SK-N-SH treated with all-trans-retinoic acid at 6 μM for 48 hours (cell line): ENCODE measurements at regions not wholly inside any gene's neighbourhood (a gene's known extent, or its start where the extent isn't known, plus 50 kb on each side); places are given as distances from the start of the nearest gene placed in this dataset.

Experiments used
- ARNTL ChIP-seq: fragments of 450-650 bp; formaldehyde crosslinking; IDR thresholded peaks from 2 replicates; pipeline ENCODE4 v1.5.0; 2020; ENCODE audit warnings: low read depth, mild to moderate bottlenecking, moderate library complexity, borderline replicate concordance
- BACH2 ChIP-seq: fragments of 250-450 bp; sonication (Bioruptor Pico); IDR thresholded peaks from 2 replicates; pipeline ENCODE4 v1.9.0; 2021; ENCODE audit warnings: mild to moderate bottlenecking, borderline replicate concordance
- CREB5 ChIP-seq: fragments of 250-450 bp; sonication (Bioruptor Pico); IDR thresholded peaks from 2 replicates; pipeline ENCODE4 v1.5.1; 2020; ENCODE audit warnings: low read depth, mild to moderate bottlenecking, moderate library complexity
- CSDC2 ChIP-seq: fragments of 250-450 bp; sonication (Bioruptor Pico); IDR thresholded peaks from 2 replicates; pipeline ENCODE4 v1.5.0; 2020; ENCODE audit warnings: mild to moderate bottlenecking, moderate library complexity
- PATZ1 ChIP-seq: fragments of 250-450 bp; sonication (Bioruptor Pico); IDR thresholded peaks from 2 replicates; pipeline ENCODE4 v1.8.0; 2020; ENCODE audit warnings: mild to moderate bottlenecking, moderate library complexity, borderline replicate concordance
- POU6F1 ChIP-seq: fragments of 250-450 bp; sonication (Bioruptor Pico); IDR thresholded peaks from 2 replicates; pipeline ENCODE4 v1.8.0; 2021; ENCODE audit warnings: low read depth, mild to moderate bottlenecking, moderate library complexity, borderline replicate concordance
- PPARA ChIP-seq: fragments of 250-450 bp; sonication (Bioruptor Pico); IDR thresholded peaks from 2 replicates; pipeline ENCODE4 v1.5.0; 2020; ENCODE audit warnings: mild to moderate bottlenecking, borderline replicate concordance
- SNAI2 ChIP-seq: fragments of 250-450 bp; sonication (Bioruptor Pico); IDR thresholded peaks from 2 replicates; pipeline ENCODE4 v1.5.0; 2020; ENCODE audit warnings: mild to moderate bottlenecking, moderate library complexity
- TCF4 ChIP-seq: fragments of 250-450 bp; sonication (Bioruptor Pico); IDR thresholded peaks from 2 replicates; pipeline ENCODE4 v1.8.0; 2021; ENCODE audit warnings: mild to moderate bottlenecking, moderate library complexity, borderline replicate concordance
- TOX ChIP-seq: fragments of 250-450 bp; sonication (Bioruptor Pico); IDR thresholded peaks from 2 replicates; pipeline ENCODE4 v1.8.0; 2021; ENCODE audit warnings: mild to moderate bottlenecking, moderate library complexity, borderline replicate concordance
- ZC3H10 ChIP-seq: fragments of 250-450 bp; sonication (Bioruptor Pico); IDR thresholded peaks from 2 replicates; pipeline ENCODE4 v1.5.1; 2021; ENCODE audit warnings: mild to moderate bottlenecking, moderate library complexity
- ZFP3 ChIP-seq: fragments of 250-450 bp; sonication (Bioruptor Pico); IDR thresholded peaks from 2 replicates; pipeline ENCODE4 v1.5.0; 2020; ENCODE audit warnings: mild to moderate bottlenecking, moderate library complexity

DNA sequence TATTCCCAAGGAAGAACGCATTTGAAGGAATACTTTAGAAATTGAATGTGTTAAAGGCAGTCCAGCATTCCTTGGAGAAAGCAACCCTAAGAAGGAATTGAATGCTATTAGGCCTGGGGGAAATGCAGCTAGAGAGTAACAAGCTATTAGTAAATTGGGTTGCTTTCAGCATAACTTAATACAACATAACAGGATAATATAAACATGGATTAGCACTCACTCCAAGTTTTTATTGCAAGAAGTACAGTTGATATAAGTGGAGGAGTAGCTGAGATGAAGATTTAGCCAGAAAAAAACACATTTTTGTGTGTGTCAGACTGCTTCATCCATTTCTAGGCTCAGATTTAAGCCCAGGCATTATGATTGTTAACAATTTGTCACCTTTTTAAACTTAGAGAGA is 314.6 kb downstream of the MEIS1 start:
- TF ChIP-seq ZC3H10 (no peak), PATZ1 (CRISPR knock-in tag) (no peak), SNAI2 (CRISPR knock-in tag) (no peak), TCF4 (CRISPR knock-in tag) (no peak), POU6F1 (CRISPR knock-in tag) (no peak), PPARA (CRISPR knock-in tag) (no peak), BACH2 (CRISPR knock-in tag) (no peak), CREB5 (no peak), TOX (CRISPR knock-in tag) (no peak), ZFP3 (CRISPR knock-in tag) (no peak), ARNTL (no peak), CSDC2 (CRISPR knock-in tag) (no peak)
